Right renal pelvis (tissue), 4 donors: ENCODE measurements at regions not wholly inside any gene's neighbourhood (a gene's known extent, or its start where the extent isn't known, plus 50 kb on each side); places are given as distances from the start of the nearest gene placed in this dataset.

Source experiments
- DNase-seq, 4 donors: peaks; one replicate each; pipeline ENCODE4 v3.0.0-alpha.2; 2013; ENCODE audit warnings: low read depth in 4 of 4, low spot score in 3 of 4, missing footprints in 1 of 4

DNA sequence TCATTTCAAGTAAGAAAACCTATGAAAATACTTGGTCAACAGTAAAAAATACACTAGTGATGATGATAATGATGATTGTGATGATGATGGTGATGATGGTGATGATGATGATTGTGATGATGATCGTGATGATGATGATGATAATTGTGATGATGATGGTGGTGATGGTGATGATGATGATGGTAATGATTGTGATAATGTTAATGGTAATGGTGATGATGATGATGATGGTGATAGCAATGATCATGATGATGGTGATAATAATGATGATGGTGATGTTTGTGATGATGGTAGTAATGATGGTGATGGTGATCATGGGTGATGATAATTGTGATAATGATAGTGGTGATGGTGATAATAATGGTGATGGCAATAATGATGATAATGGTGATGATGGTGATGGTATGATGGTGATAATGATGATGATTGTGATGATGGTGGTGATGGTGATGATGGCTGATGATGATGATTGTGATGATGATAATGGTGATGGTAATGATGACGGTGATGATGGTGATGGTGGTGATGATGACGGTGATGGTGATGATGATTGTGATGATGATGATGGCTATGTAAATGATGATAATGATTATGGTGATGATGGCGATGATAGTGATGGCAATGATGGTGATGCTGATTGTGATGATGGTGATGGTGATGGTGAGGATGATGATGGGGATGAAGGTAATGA lies 62.1 kb downstream of the VCX3A start:
- no peak for DNase-seq

DNA sequence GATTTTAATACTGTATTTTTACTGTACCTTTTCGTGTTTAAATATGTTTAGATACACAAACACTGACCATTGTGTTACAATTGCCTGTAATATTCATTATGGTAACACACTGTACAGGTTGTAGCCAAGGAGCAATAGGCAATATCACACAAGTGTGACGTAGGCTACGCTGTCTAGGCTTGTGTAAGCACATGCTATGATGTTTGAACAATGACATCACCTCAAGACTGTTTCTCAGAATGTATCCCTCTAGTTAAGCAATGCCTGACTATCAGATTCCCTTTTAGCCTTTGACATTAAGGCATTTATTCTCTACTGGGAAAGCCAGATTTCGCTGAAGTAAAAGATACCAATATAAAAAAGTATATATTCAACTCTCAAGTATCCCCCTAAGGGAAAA lies 66.2 kb downstream of the VCX3A start:
- DNase-seq, result no peak

DNA sequence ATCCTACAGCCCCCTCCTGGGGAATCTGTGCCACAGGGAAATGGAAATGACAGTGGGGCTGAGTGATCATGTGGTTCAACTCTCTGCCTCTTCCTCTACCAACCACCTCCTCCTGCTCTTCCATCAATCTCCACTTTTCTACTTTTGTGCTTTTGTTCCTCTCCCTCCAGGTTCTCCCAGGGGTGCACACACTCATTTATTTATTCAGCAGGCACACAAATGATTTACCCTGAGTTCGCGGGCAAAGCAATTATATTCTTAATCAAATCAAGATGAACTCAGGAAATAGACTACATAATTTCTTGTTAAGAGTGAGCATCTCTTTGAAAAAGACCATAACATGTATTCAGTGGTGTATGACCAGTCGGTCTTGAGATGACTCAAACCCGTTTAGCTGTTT lies 69.2 kb downstream of the VCX3A start:
- DNase-seq, result no peak

DNA sequence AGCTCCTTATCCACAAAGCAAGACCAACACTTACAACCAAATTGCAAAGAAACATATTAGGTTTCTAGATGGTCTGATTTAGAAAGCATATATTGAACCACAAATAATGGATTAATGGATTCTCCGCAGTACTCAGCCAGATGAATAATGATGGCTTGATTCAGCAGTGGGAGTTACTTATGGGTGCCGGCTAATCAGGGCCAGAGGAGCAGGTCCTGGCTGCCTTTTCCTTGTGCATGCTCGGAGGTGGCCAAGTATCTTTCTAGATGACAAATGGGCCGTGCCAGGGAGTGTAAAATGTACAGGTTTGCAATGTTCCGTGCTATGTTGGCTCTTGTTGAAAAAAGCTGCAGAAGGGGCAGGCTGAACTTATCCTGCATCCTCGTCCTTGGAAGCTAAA lies 70.2 kb downstream of the VCX3A start:
- no peak for DNase-seq

DNA sequence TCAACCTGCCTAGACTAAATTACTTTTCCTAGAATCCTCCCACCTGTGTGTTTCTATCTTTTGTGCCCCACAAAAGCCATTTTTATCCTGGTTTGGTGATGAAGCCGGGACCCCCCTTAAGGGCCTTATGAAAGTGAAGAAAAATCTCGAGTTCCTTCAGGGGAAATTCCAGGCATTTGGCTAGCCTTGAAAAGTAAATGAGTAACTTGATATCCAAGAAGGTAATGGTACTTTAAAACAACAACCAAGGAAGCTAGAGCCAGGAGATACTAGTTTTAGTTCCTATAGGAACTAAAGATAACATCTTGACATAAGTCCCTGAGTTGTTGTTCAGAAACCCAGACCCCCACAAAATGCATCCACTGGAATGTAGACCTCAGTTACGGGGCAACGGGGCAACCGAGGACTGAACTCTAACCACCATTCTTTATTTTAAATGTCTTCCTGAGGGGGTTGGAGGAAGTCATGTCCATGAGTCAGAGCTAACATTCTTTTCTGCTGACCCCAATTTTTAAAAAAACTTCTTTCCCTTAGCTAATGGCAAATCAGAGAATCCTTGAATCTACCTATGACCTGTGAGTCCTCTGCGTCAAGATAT lies 73.9 kb downstream of the VCX3A start:
- no peak for DNase-seq

- no peak for DNase-seq
Measured at GRCh38 chrX:6456196-6456595, 78.7 kb downstream of the VCX3A start.

- DNase-seq, result no peak
Measured at GRCh38 chrX:6449946-6450345, 85.0 kb downstream of the VCX3A start.

DNA sequence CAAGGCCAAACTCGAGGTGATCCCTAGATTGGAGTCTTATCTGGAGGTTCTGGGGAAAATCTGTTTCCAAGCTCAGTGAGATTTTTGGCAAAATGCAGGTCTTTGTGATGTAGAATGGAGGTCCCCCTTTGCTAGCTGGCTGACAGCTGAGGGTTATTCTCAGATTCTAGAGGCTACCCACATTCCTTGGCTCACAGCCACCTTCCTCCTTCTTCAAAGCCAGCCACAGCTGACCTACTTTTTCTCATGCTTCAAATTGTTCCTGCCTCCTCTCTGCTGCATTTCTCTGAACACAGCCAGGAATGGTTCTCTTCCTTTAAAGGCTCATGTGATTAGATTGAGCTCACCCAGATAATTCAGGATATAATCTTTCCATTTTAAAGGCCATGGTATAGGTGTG lies 86.9 kb downstream of the VCX3A start:
- no peak for DNase-seq

- no peak for DNase-seq
Measured at GRCh38 chrX:6446582-6446981, 88.3 kb downstream of the VCX3A start.

GRCh38 chrX:6440648-6441047 lies 94.3 kb downstream of the VCX3A start:
- DNase-seq, result no peak

- DNase-seq, result no peak
Measured at GRCh38 chrX:6432226-6432625, 102.7 kb downstream of the VCX3A start.

DNA sequence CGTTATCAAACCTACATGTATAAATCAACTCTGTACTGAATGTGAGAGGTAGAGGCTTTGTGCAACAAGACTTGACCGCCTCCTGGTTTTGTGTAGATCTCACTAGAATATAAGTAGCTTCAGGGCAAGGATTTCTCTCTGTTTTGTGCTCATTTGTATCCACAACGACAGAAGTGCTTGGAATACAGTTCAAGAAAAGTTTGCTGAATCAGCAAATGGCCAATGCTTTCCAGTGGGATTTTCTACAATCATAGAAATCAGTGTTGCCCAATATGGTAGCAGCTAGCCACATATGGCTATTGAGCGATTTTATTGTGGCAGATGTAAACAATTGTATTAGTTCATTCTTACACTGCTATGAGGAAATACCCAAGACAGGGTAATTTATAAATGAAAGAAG lies 127.4 kb downstream of the VCX3A start:
- DNase-seq, result no peak

DNA sequence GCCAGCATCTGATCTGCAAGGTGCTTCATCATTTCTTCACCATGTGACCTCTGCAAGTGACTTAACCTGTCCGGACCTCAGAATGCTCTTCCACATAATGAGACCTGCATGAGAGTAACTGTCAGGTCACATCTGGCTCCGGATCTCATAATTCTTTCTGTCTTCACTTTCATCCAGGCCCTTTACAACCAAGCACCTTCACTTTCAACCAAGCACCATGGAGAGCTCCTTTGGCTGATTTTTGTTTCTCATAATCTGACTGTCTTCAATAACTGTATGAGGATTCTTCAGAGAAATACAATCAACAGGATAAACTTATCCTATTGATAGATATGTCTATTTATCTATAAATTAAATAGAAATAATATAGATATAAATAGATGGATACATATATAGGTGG lies 148.1 kb downstream of the VCX3A start:
- no peak for DNase-seq

- no peak for DNase-seq
Measured at GRCh38 chrX:6384921-6385320, 150.0 kb downstream of the VCX3A start.

GRCh38 chrX:6384371-6384770 lies 150.5 kb downstream of the VCX3A start:
- no peak for DNase-seq

GRCh38 chrX:6383917-6384316 lies 151.0 kb downstream of the VCX3A start:
- no peak for DNase-seq

DNA sequence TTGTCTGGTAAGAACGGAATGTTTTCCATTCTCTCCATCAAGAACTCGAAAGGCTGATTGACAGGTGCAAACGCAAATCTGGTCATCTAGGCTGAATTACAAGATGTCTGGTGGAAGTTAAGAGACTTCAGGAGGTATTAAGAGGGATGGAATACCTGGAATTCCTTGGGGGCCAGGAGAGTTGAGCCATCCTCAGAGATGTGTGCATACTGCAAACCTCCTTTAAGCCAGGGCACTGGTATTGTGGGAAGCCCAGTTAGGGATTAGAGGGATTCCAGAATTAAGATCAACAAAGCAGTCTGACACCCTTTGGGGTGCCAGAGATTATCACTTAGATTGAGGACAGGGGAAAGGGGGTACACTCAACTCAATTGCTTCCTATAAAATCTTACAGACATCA lies 151.4 kb downstream of the VCX3A start:
- no peak for DNase-seq

DNA sequence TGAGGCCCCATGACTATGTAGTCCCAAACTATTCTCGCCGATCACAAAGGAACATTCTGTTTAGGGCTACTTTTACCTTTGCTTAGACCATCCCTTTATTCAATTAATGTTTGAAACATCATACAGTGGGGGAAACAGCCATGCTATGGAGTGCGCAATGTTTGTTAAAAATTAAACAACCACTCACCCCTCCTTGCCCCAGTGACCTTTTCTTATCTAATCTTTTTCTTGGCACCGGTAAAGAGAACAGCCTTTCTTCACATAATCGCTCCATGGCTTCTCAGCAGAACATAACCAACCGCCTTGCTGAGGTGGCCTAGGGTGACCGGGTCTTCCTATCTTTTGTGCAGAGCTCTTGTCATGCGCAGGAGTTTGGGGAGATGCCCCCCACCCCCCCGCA lies 152.6 kb downstream of the VCX3A start:
- DNase-seq, result no peak

DNA sequence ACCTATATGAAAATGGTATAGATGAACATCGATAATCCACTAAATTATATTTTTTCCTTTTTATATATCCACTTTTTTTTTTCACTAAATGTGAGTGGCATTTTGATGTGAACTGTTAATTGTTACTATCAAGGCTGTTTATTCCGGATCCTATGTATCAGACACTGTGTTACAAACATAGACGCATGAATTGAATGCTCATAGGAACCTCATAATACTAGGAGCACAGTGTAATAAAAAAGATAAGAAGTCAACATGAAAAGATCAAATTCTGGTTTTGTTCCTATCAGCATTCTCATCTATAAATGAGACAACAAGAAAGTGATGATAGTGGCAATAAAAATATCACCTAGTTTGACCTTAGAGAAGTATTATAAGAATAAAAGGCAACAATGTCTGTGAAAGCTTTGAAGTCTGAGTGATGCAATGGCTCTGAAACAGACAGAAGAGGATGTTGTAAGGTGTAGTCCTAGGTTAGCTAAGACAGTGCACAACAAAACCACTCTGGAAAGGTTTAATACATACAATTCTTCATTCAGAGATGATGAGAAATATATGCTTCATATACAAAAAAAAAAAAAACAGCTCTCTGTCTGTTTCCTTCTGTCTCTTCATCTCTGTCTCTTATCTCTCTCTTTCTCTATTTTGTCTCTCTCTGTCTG lies 148.6 kb upstream of the NLGN4X start:
- no peak for DNase-seq

- DNase-seq, result no peak
Measured at GRCh38 chrX:6374556-6374955, 145.9 kb upstream of the NLGN4X start.

DNA sequence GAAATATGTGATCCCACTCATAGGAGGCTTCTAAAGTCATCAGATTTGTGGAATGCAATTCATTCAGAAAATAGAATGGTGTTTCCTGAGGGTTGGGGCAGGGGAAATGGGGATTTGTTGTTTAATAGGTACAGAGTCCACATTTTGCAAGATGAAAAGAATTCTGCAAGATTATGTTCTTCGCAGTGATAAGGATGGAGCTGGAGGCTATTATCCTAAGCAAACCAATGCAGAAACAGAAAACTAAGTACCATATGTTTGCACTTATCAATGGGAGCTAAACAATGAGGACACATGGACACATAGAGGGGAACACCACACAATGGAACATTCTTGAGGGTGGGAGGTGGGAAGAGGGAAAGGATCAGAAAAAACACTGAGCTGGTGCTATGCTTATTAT lies 144.3 kb upstream of the NLGN4X start:
- no peak for DNase-seq

DNA sequence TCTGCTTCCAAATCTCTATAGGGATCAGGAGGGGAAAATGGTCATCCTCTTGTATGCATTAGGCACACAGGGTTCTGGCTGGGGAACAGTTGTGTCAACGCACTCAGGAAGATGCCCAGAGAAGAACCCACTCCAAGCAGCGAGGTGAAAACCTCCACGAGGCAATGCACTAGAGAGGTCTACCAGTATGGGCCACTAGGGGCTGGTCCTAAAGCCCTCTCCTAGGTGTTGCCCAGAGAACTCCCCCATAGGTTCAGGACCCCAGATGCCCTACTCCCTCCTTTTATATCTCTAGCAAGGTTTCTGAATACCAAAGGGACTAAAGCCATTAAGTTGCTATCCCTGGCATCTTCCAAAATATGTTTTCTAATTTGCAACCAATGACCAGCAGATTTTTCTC lies 142.7 kb upstream of the NLGN4X start:
- no peak for DNase-seq
